Stomach (tissue), 4 donors: ENCODE measurements at regions not wholly inside any gene's neighbourhood (a gene's known extent, or its start where the extent isn't known, plus 50 kb on each side); places are given as distances from the start of the nearest gene placed in this dataset.

Experiments
- CTCF ChIP-seq, 7 experiments: fragments of 450-650 bp in 4 of 7; fragments of 200-600 bp in 3 of 7; sonication (generic) in 3 of 7; IDR thresholded peaks; one replicate each; pipeline ENCODE4 v1.5.1; 2016 to 2019; ENCODE audit warnings: antibody characterized with exemption in 7 of 7, control low read depth in 2 of 7, mild to moderate bottlenecking in 1 of 7
- EP300 ChIP-seq: sonication (generic); formaldehyde crosslinking; IDR thresholded peaks from one replicate; pipeline ENCODE4 v1.6.1; 2017; ENCODE audit warnings: antibody characterized with exemption
- POLR2A ChIP-seq, 4 donors: fragments of 450-650 bp; IDR thresholded peaks; one replicate each; pipeline ENCODE4 v1.6.1; 2016; ENCODE audit warnings: antibody characterized with exemption in 4 of 4, control low read depth in 2 of 4, mild to moderate bottlenecking in 1 of 4, moderate library complexity in 1 of 4
- POLR2AphosphoS5 ChIP-seq, 3 donors: sonication (generic); formaldehyde crosslinking; IDR thresholded peaks; one replicate each; pipeline ENCODE4 v1.6.1; 2016; ENCODE audit warnings: antibody characterized with exemption in 3 of 3

DNA sequence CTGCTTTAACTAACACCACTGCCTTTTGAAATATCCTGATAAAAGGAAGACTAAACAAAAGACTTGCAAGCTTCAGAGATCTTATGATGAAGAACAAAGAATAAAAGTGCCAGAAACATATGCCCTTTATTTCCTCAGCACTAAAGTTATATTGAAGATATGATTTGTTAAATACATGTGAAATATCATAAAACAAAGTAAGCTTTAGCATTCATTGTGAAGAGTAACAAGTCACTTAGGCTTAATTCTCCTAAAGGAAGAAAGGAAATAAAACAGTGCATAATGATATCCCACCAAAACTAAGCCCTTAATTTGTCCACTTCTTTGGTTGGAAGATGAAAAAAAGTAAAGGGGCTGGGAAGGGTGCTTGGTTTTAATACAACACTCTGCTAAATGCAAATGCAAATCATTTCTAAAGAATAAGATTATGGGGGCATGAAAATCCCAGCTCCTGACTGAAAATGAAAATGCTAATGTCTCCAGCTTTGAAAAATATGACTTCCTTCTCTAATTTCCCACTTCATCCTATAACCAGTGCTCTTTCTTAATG lies 227.2 kb downstream of the FAT4 start:
- TF ChIP-seq CTCF (IDR thresholded peaks at IDR 0.05) (no peak), EP300 (no peak), POLR2AphosphoS5 (IDR thresholded peaks at IDR 0.05) (no peak), POLR2A (IDR thresholded peaks at IDR 0.05) (no peak)
